GM18861 (cell line): ENCODE measurements at regions not wholly inside any gene's neighbourhood (a gene's known extent, or its start where the extent isn't known, plus 50 kb on each side); places are given as distances from the start of the nearest gene placed in this dataset.

Experiments used
- ATAC-seq: cut with Tn5 transposase; IDR thresholded peaks from one replicate; pipeline ENCODE4 v1.9.1; 2021; ENCODE audit not compliant: unreplicated experiment

GRCh38 chr3:3280396-3280795, 100.9 kb upstream of the CRBN start:
- ATAC-seq = no peak

DNA sequence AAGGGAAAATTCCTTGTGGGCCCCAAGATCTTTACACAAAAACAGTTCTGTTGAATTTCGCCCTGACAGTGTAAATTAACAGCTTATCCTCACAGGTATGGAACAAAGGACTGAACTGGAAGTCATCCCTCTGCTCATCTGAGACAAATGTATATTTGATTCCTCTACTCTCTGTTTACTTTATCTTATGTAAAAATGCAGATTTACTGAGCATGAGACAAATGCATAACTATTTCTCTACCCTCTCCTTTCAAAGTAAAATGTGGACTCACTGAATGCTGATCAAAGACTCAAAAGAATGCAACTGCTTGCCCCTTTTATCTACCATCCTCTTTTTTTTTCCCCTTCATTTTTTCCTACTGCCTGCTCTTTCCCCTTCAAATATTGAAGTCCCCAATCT, 98.6 kb upstream of the CRBN start:
- no peak for ATAC-seq

GRCh38 chr3:3276630-3277029, 97.1 kb upstream of the CRBN start:
- no peak for ATAC-seq

GRCh38 chr3:3264796-3265195, 85.3 kb upstream of the CRBN start:
- no peak for ATAC-seq

DNA sequence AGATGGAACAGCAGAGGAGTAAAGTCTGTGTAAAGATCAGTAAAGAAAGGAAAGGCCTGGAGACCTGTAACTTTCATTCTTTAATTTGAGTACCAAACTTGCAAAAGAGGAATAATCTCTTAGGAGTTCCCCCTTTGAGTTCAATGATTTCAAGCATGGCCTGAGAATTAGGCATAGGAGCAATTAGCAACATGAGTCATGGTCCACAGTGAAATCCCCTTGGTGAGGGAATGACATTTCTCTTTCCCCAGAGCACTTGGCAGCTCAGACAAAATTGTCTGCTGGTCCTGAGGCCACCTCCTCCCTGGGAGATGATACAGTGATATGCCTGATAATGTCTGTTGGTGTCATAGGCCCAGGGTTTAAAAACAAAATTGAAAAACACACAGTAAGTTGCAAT, 81.4 kb upstream of the CRBN start:
- no peak for ATAC-seq

DNA sequence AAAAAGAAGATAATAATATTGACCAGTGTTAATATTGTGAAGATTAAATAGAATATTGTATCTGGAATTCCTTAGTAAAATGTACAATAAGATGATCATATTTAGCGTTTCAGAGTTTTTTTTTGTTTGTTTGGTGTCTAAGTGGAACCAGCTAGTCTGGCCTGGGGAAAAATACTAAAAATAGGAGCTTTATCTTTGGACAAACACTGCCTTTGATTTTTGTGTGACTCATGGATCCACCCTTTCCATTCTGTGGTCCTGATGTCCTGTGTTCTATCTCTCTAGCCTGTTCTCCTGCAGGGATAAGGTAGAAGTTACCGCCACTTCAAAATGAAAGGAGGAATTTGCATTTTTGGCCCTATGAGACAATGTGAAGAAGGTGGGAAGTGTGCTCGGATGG, 79.7 kb upstream of the CRBN start:
- ATAC-seq = no peak

GRCh38 chr3:3258281-3258680, 78.8 kb upstream of the CRBN start:
- ATAC-seq = no peak

DNA sequence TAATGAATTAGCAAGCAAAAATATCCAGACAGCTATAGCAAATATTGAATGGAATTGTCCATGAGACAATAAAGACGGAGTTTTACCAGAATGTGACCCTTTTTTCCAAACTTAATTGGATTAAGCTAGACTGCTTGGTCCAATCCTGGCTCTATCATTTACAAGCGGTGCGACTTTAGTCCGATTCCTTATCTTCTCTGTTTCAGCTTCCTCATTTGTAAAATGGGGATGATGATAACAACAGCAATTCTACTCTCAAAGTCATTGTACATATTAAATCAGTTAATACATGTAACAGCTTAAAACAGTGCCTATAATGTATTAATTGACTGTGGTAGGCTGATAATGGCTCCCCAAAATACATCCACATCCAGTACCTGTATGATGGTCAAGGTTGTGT, 62.1 kb upstream of the CRBN start:
- ATAC-seq = no peak

DNA sequence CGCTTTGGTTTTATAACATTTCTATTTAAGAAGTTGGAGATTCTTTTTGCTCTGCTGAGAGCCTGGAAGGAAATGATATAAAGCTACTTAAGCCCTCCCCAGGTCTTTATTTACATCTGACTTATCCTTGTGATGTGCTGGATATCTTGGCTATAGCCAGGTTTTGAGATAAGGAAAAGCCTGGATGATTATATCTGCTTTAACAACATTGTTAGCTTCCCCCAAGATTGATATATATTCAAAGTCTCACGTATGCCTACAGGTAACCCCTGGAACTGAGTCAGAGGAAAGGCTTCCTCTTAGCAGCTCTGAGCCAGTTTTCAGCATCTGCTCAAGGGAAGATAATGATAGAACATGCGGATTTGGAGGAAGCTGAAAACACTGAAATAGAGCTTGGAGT, 61.5 kb upstream of the CRBN start:
- no peak for ATAC-seq

DNA sequence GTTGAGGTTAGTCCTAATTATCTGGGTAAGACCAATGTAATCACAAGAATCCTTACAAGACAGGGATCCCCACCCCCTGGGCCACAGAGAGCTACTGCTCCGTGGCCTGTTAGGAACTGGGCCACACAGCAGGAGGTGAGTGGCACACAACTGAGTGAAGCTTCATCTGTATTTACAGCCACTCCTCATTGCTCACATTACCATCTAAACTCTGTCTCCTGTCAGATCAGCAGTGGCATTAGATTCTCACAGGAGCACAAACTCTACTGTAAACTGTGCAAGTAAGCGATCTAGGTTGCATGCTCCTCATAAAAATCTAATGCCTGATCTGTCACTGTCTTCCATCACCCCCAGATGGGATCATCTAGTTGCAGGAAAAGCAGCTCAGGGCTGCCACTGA, 58.5 kb upstream of the CRBN start:
- ATAC-seq = no peak

DNA sequence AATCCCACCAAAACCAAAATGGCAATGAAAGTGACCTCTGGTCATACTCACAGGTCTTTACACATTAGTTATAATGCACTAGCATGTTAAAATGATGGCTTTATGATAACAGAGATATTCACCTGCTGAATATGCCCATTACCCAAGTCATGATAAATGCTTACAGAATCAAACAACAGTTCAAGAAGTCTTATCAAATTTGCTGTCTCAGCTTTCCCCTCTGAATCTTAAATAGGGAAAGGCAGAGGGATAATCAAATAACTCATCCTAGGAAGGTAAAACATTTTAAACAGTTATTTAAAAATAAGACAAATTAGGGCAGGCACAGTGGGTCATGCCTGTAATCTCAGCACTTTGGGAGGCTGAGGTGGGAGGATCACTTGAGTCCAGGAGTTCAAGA, 52.8 kb upstream of the CRBN start:
- ATAC-seq = no peak
